ENCODE measurements at regions not wholly inside any gene's neighbourhood (a gene's known extent, or its start where the extent isn't known, plus 50 kb on each side); places are given as distances from the start of the nearest gene placed in this dataset.

DNA sequence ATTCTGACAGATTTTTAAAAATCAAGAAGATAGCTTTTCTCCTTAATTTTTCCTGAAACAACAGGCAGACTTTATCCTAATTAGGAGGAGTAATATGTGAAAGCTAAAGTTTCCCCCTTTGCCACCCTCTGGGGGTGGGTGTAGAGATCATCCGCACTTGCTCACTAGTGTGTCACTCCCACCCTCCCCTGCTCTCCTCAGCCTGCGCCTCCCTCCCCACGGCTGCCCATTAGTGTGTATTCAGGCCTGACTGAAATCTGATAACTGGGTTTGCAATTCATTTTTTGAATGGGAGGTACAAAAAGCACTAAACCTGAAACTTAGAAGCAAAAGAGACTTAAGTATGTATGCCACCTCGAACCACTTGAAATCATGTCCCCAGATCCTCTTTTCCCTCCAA lies 110.4 kb upstream of the TRIM2 start:
- TF ChIP-seq, protein P1, sequence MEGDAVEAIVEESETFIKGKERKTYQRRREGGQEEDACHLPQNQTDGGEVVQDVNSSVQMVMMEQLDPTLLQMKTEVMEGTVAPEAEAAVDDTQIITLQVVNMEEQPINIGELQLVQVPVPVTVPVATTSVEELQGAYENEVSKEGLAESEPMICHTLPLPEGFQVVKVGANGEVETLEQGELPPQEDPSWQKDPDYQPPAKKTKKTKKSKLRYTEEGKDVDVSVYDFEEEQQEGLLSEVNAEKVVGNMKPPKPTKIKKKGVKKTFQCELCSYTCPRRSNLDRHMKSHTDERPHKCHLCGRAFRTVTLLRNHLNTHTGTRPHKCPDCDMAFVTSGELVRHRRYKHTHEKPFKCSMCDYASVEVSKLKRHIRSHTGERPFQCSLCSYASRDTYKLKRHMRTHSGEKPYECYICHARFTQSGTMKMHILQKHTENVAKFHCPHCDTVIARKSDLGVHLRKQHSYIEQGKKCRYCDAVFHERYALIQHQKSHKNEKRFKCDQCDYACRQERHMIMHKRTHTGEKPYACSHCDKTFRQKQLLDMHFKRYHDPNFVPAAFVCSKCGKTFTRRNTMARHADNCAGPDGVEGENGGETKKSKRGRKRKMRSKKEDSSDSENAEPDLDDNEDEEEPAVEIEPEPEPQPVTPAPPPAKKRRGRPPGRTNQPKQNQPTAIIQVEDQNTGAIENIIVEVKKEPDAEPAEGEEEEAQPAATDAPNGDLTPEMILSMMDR (IDR thresholded peaks at IDR 0.05), result no peak
- TF ChIP-seq EZH2 (IDR thresholded peaks at IDR 0.05) (no peak), EZH2phosphoT487 (IDR thresholded peaks at IDR 0.05) (no peak)

All from neural progenitor cell (in vitro differentiated cells).